NT2/D1 (cell line): ENCODE measurements at regions not wholly inside any gene's neighbourhood (a gene's known extent, or its start where the extent isn't known, plus 50 kb on each side); places are given as distances from the start of the nearest gene placed in this dataset.

ENCODE experiments used
- SUZ12 ChIP-seq: IDR thresholded peaks from 2 replicates; pipeline ENCODE4 v1.6.1; 2011; ENCODE audit not compliant: insufficient read length, insufficient read depth; ENCODE audit errors: extremely low read depth
- YY1 ChIP-seq: IDR thresholded peaks from 2 replicates; pipeline ENCODE4 v1.6.1; 2011; ENCODE audit not compliant: insufficient read length, insufficient read depth
- ZNF274 ChIP-seq: IDR thresholded peaks from 2 replicates; pipeline ENCODE4 v1.6.1; 2011; ENCODE audit warnings: mild to moderate bottlenecking, low read depth, low read length

- TF ChIP-seq ZNF274 (no peak), SUZ12 (no peak), YY1 (no peak)
Observed at GRCh38 chr6:67880939-67881705, 754.0 kb upstream of the ADGRB3 start.
